ENCODE measurements at regions not wholly inside any gene's neighbourhood (a gene's known extent, or its start where the extent isn't known, plus 50 kb on each side); places are given as distances from the start of the nearest gene placed in this dataset.
A peak's percentile ranks its signal among the peaks of the same experiment; 100 is the strongest.
"Not testable (repeated sequence)": the region's sequence is repeated elsewhere in the genome, so short reads cannot be mapped to it uniquely, and the experiment has no call there.

DNA sequence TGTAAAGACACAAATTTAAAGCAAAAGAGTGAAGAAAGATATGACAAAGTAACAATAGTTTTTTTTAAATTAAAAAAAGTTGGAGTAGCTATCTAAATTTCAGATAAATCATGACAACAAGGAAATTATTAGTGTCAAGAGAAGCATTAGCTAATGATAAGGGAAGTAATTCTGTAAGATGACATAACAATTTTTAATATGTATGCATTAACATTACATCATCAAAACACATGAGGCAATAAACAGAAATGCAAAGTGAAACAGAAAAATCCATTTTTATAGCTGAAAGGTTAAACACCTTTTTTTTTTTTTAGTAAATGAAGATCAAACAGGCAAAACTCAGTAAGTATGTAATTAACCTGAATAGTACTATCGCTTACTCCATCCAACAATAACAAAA is 804.9 kb upstream of the PRR20A start:
- DNase-seq: no peak

GRCh38 chr13:56338421-56338820 is 802.3 kb upstream of the PRR20A start:
- no peak for DNase-seq

DNA sequence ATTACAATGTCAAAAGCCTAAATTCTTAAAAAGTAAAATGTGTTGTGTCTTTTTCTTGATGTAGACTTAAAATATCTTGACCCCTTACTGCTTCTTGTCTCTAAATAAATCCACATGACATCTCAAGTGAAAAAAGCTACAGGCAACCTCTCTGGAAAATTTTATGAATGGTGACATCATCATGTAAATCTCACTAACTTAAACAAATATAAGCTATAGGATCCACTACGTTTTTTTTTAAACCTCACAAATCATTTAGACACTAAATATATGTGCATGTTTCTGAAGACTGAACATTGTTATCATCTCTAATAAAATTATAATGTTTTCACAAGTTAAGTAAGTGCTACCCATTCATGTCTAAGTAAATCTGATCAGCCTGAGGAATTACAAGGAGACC is 793.7 kb upstream of the PRR20A start:
- DNase-seq: no peak

DNA sequence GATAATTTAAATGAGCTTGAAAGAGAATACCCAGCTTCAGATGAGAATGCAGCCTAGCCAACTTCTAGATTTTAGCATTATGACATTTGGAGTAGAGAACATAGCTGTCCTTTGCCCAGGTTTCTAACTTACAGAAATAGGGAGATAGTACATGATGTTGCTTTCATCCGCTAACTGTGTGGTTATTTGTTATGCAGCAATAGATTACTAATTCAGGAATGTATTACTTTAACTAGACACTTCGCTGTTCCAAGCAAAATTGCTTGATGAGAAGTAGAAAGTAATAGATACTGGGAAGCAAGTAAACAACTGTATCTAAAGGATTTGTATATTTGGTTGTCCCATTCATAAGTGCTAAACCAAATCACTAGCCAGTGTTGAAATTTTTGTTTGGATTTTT is 790.9 kb upstream of the PRR20A start:
- no peak for DNase-seq

DNA sequence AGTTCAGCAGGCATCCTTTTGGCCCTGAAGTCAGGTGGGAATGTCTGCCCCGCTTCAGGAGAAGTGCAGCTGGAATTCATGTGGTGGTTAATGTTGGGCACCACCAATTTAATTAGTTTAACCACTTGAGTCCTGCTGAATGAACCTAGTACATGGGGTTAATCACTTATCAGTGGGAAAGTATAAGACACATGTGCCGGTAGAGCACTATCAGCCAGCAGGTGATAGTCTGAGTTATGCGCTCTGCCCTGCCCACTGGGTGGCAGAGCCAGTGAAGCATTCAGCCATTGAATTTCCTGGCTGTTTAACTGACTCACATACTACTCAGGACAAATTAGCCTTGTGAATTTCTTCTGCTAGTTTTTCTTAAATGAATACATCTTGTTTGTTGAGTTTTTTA is 789.7 kb upstream of the PRR20A start:
- DNase-seq: peak; percentile 43

- DNase-seq: no peak
These were observed 788.4 kb upstream of the PRR20A start for GRCh38 chr13:56352361-56352760.

DNA sequence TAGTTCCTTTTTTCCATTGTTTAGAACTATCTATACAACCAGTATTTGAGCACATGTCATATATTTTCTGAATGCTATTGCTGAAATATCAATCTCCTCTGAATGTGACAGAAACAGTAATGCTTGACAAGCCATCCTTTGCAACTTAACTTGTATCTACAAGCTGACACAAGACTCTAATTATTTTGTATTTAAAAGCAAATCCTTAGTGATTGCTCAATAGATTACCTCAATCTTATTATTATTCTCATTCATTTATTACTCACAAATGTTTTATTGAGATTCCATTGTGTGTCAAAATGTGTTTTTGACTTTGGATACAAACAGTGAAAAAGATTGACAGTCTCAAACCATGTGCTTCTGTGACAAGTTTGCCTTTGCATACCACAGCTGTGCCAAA is 787.8 kb upstream of the PRR20A start:
- no peak for DNase-seq

DNA sequence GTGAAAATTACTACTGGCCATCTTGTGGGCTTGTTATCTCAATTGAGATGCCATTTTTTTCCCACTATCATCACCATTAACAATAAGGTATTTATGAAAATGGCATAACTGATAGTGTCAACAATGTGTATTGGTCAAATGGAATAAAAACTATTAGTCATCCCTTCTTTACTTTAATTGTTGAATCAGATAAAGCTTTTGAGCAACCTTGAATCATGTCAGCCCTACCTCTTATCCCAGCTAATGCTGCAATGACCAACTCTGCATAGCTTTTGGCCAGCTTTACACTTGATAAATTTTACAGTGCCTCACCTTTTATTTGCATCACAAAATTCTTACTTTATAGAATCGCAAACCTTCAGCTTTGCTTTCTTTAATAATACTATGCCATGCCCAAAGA is 784.0 kb upstream of the PRR20A start:
- no peak for DNase-seq

GRCh38 chr13:56378566-56378965 is 762.2 kb upstream of the PRR20A start:
- no peak for DNase-seq

DNA sequence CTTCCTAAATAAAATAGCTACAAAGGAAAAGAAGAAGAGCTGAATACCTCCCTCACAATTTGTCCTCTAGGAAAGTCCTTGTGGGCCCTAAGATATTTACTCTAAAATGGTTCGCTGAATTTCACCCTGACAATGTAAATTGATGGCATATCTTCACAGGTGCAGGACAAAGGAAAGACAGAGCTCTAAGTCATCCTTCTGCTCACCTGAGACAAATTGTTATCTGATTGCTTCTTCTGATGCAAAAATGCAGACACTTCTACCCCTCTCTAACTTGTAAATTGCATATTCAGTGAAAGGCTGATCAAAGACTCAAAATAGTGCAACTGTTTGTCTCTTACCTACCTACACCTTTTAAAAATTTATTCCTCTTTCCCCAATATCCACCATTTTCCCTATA is 747.2 kb upstream of the PRR20A start:
- DNase-seq: no peak

DNA sequence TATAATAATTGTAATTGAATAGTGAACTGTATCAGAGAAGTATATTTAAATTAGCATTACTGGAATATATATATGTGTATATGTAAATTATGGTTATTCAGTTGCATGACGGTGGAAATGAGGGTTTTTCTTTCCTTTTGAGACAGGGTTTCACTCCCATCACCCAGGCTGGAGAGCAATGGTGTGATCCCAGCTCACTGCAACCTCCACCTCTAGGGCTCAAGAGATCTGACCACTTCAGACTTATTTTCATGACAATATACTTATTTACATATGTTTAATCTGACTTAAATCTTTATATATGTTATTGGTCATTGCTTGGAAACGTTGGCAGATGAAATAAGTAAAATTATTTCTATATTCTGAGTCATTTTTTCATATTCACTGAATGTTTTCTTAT is 744.4 kb upstream of the PRR20A start:
- DNase-seq: no peak

GRCh38 chr13:56400774-56401173 is 739.9 kb upstream of the PRR20A start:
- no peak for DNase-seq

DNA sequence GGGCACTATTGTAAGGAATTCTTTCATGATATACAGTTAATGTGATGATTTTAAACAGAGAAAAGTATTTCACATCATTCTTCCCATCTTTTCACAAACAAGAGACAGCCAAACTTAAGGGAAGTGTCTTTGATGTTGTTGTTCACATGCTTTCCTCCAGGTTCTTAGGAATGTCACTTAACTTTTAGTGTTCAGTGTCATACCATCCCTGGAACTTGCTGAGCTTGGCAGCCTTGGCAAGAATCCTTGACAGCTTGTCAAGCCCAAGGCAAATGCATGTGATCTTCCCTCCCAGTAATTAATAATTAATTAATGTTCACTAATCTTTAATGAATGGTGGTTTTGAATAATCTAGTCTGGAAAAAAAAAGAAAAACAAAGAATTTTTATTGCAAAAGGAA is 727.9 kb upstream of the PRR20A start:
- DNase-seq: no peak

DNA sequence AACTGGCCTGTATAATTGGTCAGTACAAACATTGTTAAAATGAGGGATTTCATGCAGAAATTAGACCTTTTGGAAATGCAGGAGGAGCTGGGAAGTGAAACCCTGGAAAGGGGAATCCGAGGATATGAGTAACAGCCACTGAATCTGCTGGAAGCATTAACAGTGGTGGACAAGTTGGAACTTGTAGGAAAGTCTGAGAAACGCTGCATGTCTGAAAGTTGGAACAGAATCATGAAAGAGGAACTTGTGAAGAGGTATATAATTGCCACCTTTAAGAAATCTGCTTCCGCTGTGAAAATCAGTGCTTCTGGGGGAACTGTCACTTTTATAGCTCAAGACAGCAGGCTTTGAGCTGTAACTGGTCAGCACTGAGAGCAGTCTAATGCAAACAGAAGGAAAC is 716.5 kb upstream of the PRR20A start:
- DNase-seq: no peak

GRCh38 chr13:56457535-56458190 is 683.1 kb upstream of the PRR20A start:
- DNase-seq: no peak

DNA sequence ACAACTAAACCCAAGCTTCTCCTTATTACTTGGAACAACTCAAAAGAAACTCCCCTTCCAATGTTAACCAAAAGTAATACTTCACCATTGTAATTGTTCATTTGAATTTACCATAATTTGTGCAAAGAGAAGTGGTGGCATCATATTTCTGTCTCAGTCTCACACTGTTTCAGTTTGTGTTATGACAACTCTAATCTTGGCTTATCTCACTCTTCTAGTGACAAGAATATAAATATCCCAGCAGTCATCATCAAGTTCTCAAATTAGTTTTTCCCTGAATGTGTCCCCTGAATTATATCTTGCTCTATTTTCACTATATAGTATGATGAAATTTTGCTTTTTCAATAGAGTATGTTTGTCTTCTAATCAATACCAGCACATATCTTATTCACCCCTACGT is 681.4 kb upstream of the PRR20A start:
- DNase-seq: no peak

DNA sequence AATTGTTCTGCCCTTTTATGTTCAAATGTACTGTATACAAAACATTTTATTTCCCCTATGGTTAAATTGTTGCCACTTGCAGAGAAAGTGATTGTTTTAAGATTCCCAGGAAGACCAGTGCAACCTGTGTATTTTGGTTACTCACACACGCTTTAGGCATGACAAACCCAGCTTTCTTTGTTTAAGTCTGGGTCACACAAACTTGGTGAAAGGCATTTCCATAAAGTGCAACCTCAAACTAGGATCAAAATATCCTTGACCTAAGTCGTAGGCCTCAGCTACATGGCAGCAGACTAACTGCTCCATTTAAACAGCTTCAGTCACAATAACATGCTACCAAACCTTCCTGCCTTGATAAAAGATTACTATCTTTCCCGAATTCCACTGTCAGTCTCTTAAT is 639.0 kb upstream of the PRR20A start:
- DNase-seq: no peak

DNA sequence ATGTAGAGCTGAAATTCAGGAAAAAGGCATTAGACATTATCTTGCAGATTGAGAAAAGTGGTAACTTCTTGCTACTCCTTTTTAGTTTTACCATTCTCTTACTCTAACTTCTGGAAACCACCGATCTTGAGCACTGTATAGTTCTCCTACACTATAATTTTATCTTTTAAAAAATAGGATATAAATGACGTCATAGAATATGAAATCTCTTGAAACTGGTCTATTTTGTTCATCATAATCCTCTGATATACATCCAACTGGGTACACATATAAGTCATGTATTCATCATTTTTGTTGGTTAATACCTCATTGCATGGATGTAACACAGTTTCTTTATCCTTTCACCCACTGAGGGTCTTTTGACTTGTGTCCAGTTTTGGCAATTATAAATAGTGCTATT is 629.9 kb upstream of the PRR20A start:
- DNase-seq: no peak

- DNase-seq: not testable (repeated sequence)
These were observed 628.4 kb upstream of the PRR20A start for GRCh38 chr13:56512336-56512735.

- DNase-seq: no peak
These were observed 625.3 kb upstream of the PRR20A start for GRCh38 chr13:56515441-56515840.

GRCh38 chr13:56528040-56528790 is 612.5 kb upstream of the PRR20A start:
- DNase-seq: peak; percentile 97

GRCh38 chr13:56530096-56530495 is 610.6 kb upstream of the PRR20A start:
- DNase-seq: no peak

DNA sequence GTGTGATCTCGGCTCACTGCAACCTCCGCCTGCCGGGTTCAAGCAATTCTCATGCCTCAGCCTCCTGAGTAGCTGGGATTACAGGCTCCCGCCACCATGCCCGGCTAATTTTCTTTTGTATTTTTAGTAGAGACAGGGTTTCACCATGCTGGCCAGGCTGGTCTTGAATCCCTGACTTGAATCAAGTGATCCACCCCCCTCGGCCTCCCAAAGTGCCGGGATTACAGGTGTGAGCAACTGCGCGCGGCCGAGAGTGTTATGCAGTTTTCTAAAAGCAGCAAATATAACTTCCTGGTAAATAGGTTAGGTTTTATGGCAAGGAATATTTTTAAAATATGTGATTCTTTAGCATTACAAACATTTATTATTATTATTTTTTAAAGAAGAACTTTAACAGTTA is 592.8 kb upstream of the PRR20A start:
- not testable (repeated sequence) for DNase-seq

DNA sequence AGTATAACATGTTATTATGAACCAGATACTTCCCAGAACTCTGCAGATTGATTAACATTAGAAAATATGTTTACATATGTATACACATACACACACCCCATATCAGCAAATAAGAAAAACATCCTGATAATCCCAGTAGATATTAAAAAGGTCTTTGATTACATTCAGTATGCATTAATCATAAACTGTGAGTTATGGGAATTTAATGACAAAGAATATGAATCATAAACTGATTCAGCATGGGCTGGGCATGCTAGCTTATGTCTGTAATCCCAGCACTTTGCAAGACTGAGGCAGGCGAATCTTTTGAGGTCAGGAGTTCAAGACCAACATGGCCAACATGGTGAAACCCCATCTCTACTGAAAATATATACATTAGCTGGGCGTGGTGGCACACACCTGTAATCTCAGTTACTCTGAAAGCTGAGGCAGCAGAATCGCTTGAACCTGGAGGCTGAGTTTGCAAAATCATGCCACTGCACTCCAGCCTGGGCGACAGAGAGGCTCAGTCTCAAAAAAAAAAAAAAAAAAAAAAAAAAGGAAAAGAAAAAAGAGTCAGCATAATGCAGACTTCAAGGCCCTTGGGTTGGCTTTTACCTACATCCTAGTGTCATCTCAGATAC is 581.9 kb upstream of the PRR20A start:
- no peak for DNase-seq
